Mesenchymal stem cell (in vitro differentiated cells and primary cell): ENCODE measurements at regions not wholly inside any gene's neighbourhood (a gene's known extent, or its start where the extent isn't known, plus 50 kb on each side); places are given as distances from the start of the nearest gene placed in this dataset.
"Not testable (repeated sequence)": the region's sequence is repeated elsewhere in the genome, so short reads cannot be mapped to it uniquely, and the experiment has no call there.

ENCODE experiments used
- DNase-seq: peaks from one replicate; pipeline ENCODE4 v3.0.0-alpha.2; 2013
- H2AFZ ChIP-seq: one replicate; pipeline ENCODE4 v1.6.1; 2013; ENCODE audit warnings: low read depth, mild to moderate bottlenecking, control low read depth, inconsistent platforms, low read length, moderate library complexity
- H2AK5ac ChIP-seq: 2 replicates; pipeline ENCODE4 v1.6.1; 2013; ENCODE audit warnings: low read length, moderate library complexity, mild to moderate bottlenecking, inconsistent platforms; ENCODE audit not compliant: severe bottlenecking
- H2BK120ac ChIP-seq: one replicate; pipeline ENCODE4 v1.6.1; 2013; ENCODE audit warnings: low read depth, mild to moderate bottlenecking, inconsistent platforms, low read length, moderate library complexity
- H2BK12ac ChIP-seq, 2 experiments: one replicate each; pipeline ENCODE4 v1.6.1; 2013; ENCODE audit warnings: inconsistent platforms in 2 of 2, low read length in 2 of 2, mild to moderate bottlenecking in 2 of 2, moderate library complexity in 2 of 2, control low read depth in 1 of 2
- H2BK15ac ChIP-seq: one replicate; pipeline ENCODE4 v1.6.1; 2013; ENCODE audit warnings: mild to moderate bottlenecking, low read depth, inconsistent platforms; ENCODE audit not compliant: poor library complexity, severe bottlenecking
- H2BK5ac ChIP-seq: 2 replicates; pipeline ENCODE4 v1.6.1; 2013; ENCODE audit warnings: low read depth, mild to moderate bottlenecking, low read length, control low read depth, inconsistent platforms; ENCODE audit not compliant: poor library complexity, severe bottlenecking
- H3K14ac ChIP-seq, 2 experiments: one replicate each; pipeline ENCODE4 v1.6.1; 2013; ENCODE audit warnings: inconsistent platforms in 2 of 2, low read length in 2 of 2, control low read depth in 1 of 2, mild to moderate bottlenecking in 1 of 2, moderate library complexity in 1 of 2
- H3K18ac ChIP-seq, 2 experiments: one replicate each; pipeline ENCODE4 v1.6.1; 2013; ENCODE audit warnings: inconsistent platforms in 2 of 2, low read length in 2 of 2, control low read depth in 1 of 2, low read depth in 1 of 2, mild to moderate bottlenecking in 1 of 2
- H3K23ac ChIP-seq, 2 experiments: one replicate each; pipeline ENCODE4 v1.6.1; 2013; ENCODE audit warnings: inconsistent platforms in 2 of 2, low read length in 2 of 2, mild to moderate bottlenecking in 2 of 2, moderate library complexity in 2 of 2, control low read depth in 1 of 2
- H3K27ac ChIP-seq: 2 replicates; pipeline ENCODE4 v1.5.1; 2013; ENCODE audit warnings: mild to moderate bottlenecking, moderate library complexity, low read length, control low read depth, inconsistent platforms; ENCODE audit not compliant: poor library complexity, severe bottlenecking
- H3K27me3 ChIP-seq, 2 experiments: 2 replicates each; pipeline versions ENCODE4 v1.6.1 to v1.7.0; 2013; ENCODE audit warnings: low read length in 2 of 2, mild to moderate bottlenecking in 2 of 2, moderate library complexity in 2 of 2, control low read depth in 1 of 2, inconsistent platforms in 1 of 2; ENCODE audit not compliant: control insufficient read depth in 1 of 2, insufficient read depth in 1 of 2
- H3K36me3 ChIP-seq, 2 experiments: 2 replicates each; pipeline versions ENCODE4 v1.6.1 to v1.7.0; 2013; ENCODE audit warnings: low read length in 2 of 2, control low read depth in 1 of 2, inconsistent platforms in 1 of 2, low read depth in 1 of 2, mild to moderate bottlenecking in 1 of 2; ENCODE audit not compliant: insufficient read depth in 2 of 2, control insufficient read depth in 1 of 2
- H3K4ac ChIP-seq, 2 experiments: one replicate each; pipeline ENCODE4 v1.6.1; 2013; ENCODE audit warnings: inconsistent platforms in 2 of 2, low read length in 2 of 2, mild to moderate bottlenecking in 2 of 2, moderate library complexity in 2 of 2, control low read depth in 1 of 2, low read depth in 1 of 2
- H3K4me1 ChIP-seq: 2 replicates; pipeline ENCODE4 v1.6.1; 2013; ENCODE audit warnings: low read depth, low read length, control low read depth; ENCODE audit not compliant: control insufficient read depth, insufficient read depth
- H3K4me2 ChIP-seq: 2 replicates; pipeline ENCODE4 v1.6.1; 2013; ENCODE audit warnings: low read length, mild to moderate bottlenecking, inconsistent platforms; ENCODE audit not compliant: poor library complexity, severe bottlenecking
- H3K4me3 ChIP-seq, 2 experiments: 2 replicates each; pipeline versions ENCODE4 v1.5.1 to v1.7.0; 2013; ENCODE audit warnings: low read length in 2 of 2, mild to moderate bottlenecking in 2 of 2, control low read depth in 1 of 2, low read depth in 1 of 2; ENCODE audit not compliant: insufficient read depth in 1 of 2
- H3K79me1 ChIP-seq: replicated peaks from 2 replicates; pipeline ENCODE4 v1.6.1; 2013; ENCODE audit warnings: mild to moderate bottlenecking, control low read depth, low read length, inconsistent platforms; ENCODE audit not compliant: poor library complexity, severe bottlenecking
- H3K9ac ChIP-seq: 2 replicates; pipeline ENCODE4 v1.7.0; 2013; ENCODE audit warnings: mild to moderate bottlenecking, low read length, moderate library complexity
- H3K9me3 ChIP-seq: 2 replicates; pipeline ENCODE4 v1.7.0; 2013; ENCODE audit warnings: mild to moderate bottlenecking, low read length; ENCODE audit not compliant: control insufficient read depth
- H4K8ac ChIP-seq: one replicate; pipeline ENCODE4 v1.6.1; 2013; ENCODE audit warnings: inconsistent platforms, mild to moderate bottlenecking, low read length, moderate library complexity
- H4K91ac ChIP-seq: one replicate; pipeline ENCODE4 v1.6.1; 2013; ENCODE audit warnings: mild to moderate bottlenecking, low read length, inconsistent platforms
- WGBS: methylation state at CpG from one replicate; pipeline ENCODE4 v1.1.7; 2013; ENCODE audit warnings: mixed read lengths; 5-methylcytosine and 5-hydroxymethylcytosine counted together

DNA sequence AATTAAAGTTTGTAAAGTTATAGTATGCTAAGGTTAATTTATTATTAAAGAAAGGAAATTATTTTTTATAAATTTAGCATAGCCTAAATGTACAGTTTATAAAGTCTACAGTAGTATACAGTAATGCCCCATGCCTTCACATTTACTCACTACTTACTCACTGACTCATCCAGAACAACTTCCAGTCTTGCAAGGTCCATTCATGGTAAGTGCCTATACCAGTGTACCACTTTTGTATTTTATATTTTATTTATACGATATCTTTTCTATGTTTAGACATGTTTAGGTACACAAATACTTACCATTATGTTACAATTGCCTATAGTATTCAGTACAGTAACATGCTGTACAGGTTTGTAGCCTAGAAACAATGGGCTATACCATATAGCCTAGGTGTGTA is 95.1 kb upstream of the GRIN2B start:
- no CpG with 5 or more reads among the region's 1 CpG for WGBS
- H4K8ac ChIP-seq = no peak overlapping the region
- no peaks in the 10 kb centered on the region for H3K4me1 ChIP-seq
- no peak overlapping the region for H3K14ac ChIP-seq
- no peaks in the 10 kb centered on the region for H3K36me3 ChIP-seq
- no peak overlapping the region for H3K4ac ChIP-seq
- no peaks in the 10 kb centered on the region for H3K27me3 ChIP-seq
- no peak overlapping the region for H3K27ac ChIP-seq
- no peaks in the 10 kb centered on the region for H3K9me3 ChIP-seq
- H2AFZ ChIP-seq = no peak overlapping the region
- H3K9ac ChIP-seq = no peak overlapping the region
- no peak overlapping the region for H3K4me2 ChIP-seq
- H3K79me1 ChIP-seq = no peaks in the 10 kb centered on the region
- H2BK12ac ChIP-seq = no peak overlapping the region
- H2BK5ac ChIP-seq = no peak overlapping the region
- no peak overlapping the region for H3K4me3 ChIP-seq
- no peak overlapping the region for H2AK5ac ChIP-seq
- no peak overlapping the region for H3K18ac ChIP-seq
- H2BK15ac ChIP-seq = no peak overlapping the region
- H3K23ac ChIP-seq = no peak overlapping the region
- H4K91ac ChIP-seq = no peak overlapping the region
- DNase-seq = no peak
- no peak overlapping the region for H2BK120ac ChIP-seq

DNA sequence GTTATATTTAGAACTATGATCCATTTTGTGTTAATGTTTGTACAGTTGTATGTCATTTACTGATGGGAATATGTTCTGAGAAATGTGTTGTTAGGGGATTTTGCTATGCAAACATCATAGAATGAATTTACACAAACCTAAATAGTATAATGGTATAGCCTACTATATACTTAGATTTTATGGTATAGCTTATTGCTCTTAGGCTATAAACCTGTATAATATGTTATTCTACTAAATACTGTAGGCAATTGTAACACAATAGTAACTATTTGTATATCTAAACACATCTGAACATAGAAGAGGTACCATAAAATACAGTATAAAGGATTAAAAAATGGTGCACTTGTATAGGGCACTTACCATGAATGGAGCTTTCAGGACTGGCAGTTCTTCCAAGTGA is 105.4 kb upstream of the GRIN2B start:
- Histone ChIP-seq H3K27me3 (no peaks in the 10 kb centered on the region), H3K14ac (no peak overlapping the region), H3K9me3 (no peaks in the 10 kb centered on the region), H3K79me1 (no peaks in the 10 kb centered on the region), H2BK5ac (no peak overlapping the region), H2AFZ (no peak overlapping the region), H3K4me2 (no peak overlapping the region), H3K9ac (no peak overlapping the region), H4K8ac (no peak overlapping the region), H2AK5ac (no peak overlapping the region), H2BK120ac (no peak overlapping the region), H4K91ac (no peak overlapping the region), H3K4me3 (no peak overlapping the region), H3K23ac (no peak overlapping the region), H3K18ac (no peak overlapping the region), H3K27ac (no peak overlapping the region), H2BK15ac (no peak overlapping the region), H3K4me1 (no peaks in the 10 kb centered on the region), H3K36me3 (no peaks in the 10 kb centered on the region), H3K4ac (no peak overlapping the region), H2BK12ac (no peak overlapping the region)
- DNase-seq = no peak

DNA sequence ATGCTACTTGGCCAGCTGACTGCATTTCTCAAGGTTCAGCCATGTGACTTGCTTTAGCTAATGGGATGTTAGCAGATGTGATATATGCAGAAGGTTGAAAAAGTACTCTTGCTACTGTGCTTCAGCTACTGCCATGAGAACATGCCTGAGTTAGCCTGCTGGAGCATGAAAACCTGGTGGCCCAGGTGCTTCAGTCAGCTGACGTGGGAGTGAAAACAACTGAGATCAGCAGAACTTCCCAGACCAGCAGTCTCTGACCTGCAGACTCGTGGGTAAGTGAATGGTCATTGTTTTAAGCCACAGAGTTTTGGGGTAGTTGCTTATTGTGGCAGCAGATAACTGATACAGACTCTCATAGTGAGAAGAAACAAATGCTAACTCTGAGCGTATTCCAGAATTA is 118.6 kb upstream of the GRIN2B start:
- no peaks in the 10 kb centered on the region for H3K79me1 ChIP-seq
- no peak for DNase-seq
- H3K4me3 ChIP-seq = no peak overlapping the region
- H3K36me3 ChIP-seq = no peaks in the 10 kb centered on the region
- no peak overlapping the region for H2BK5ac ChIP-seq
- no peak overlapping the region for H2BK120ac ChIP-seq
- 46% methylated on average over 3 of the region's 3 CpGs for WGBS
- no peak overlapping the region for H3K4ac ChIP-seq
- no peak overlapping the region for H4K91ac ChIP-seq
- H3K23ac ChIP-seq = no peak overlapping the region
- no peak overlapping the region for H3K14ac ChIP-seq
- no peak overlapping the region for H2AK5ac ChIP-seq
- H3K18ac ChIP-seq = no peak overlapping the region
- H3K9ac ChIP-seq = no peak overlapping the region
- H3K4me2 ChIP-seq = no peak overlapping the region
- H2AFZ ChIP-seq = no peak overlapping the region
- no peak overlapping the region for H2BK12ac ChIP-seq
- H3K9me3 ChIP-seq = peaks cover 4% of the 10 kb centered on the region
- H3K27ac ChIP-seq = no peak overlapping the region
- no peak overlapping the region for H2BK15ac ChIP-seq
- no peaks in the 10 kb centered on the region for H3K27me3 ChIP-seq
- H3K4me1 ChIP-seq = no peaks in the 10 kb centered on the region
- no peak overlapping the region for H4K8ac ChIP-seq

DNA sequence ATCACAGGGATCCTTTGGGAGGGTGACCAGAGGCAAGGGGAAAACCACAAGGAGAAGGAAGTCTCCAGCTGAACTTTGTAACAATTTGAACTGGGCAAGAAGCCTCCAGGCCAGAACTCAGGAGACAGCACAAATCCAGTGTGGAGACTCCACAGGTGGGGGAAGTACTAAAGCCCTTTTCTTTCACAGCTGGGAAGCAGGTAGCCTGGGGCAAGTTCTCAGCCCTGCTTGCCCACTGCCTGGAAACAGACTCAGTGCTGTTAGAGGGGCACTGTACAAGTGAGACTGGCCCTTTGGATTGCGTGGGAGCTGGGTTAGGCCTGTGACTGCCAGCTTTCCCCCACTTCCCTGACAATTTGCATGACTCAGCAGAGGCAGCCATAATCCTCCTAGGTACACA is 120.2 kb upstream of the GRIN2B start:
- H2BK15ac ChIP-seq, H3K4me1 ChIP-seq, H4K8ac ChIP-seq, H3K4ac ChIP-seq, H3K36me3 ChIP-seq, H3K4me3 ChIP-seq, H3K9me3 ChIP-seq, H3K27ac ChIP-seq, H2AFZ ChIP-seq, H2BK120ac ChIP-seq, H4K91ac ChIP-seq, H3K27me3 ChIP-seq, H2BK12ac ChIP-seq, H3K14ac ChIP-seq, H3K4me2 ChIP-seq, H3K79me1 ChIP-seq, H2AK5ac ChIP-seq, H3K23ac ChIP-seq, DNase-seq, H3K9ac ChIP-seq, H3K18ac ChIP-seq, H2BK5ac ChIP-seq: not testable (repeated sequence)
- 59% methylated on average over 1 of the region's 1 CpG for WGBS
